ENCODE measurements at regions not wholly inside any gene's neighbourhood (a gene's known extent, or its start where the extent isn't known, plus 50 kb on each side); places are given as distances from the start of the nearest gene placed in this dataset.

DNA sequence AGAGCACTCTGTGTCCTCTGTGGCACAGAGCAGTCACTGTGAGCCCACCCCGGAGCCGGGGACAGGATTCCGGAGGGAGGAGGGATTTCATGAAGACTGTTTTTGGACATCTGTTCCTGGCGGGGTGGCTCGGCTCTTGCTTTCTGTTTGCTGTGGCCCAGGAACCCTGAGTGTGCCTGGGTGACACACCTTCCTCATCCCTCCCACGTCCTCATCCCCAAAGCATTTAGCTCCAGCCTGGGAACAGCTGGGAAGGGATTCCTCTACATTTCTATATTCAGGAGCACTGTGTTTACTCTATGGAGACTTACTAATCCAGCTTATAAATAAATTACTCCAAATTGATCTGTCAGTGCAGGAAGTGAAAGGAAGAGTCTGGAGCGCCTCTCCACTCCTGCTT is 97.8 kb upstream of the UBL3 start:
- H3K9me3 ChIP-seq = no peaks in the 10 kb centered on the region
- H3K36me3 ChIP-seq = no peaks in the 10 kb centered on the region
- H3K27ac ChIP-seq = no peak overlapping the region
- no peak for TF ChIP-seq CTCF (IDR thresholded peaks at IDR 0.05)
- no peak for TF ChIP-seq POLR2AphosphoS5 (IDR thresholded peaks at IDR 0.05)
- TF ChIP-seq EP300 (IDR thresholded peaks at IDR 0.05) = no peak
- no peak for TF ChIP-seq POLR2A (IDR thresholded peaks at IDR 0.05)
- H3K4me1 ChIP-seq = no peaks in the 10 kb centered on the region
- ATAC-seq (ENCODE audit: low FRiP score in 2 of 2) = no peak
- H3K27me3 ChIP-seq = no peaks in the 10 kb centered on the region
- DNase-seq = no peak
- no peak overlapping the region for H3K4me3 ChIP-seq
- WGBS, 2 donors = 71 to 76% methylated on average over 7 of the region's 7 CpGs

- no peak for TF ChIP-seq EP300 (IDR thresholded peaks at IDR 0.05)
- no peak for TF ChIP-seq POLR2A (IDR thresholded peaks at IDR 0.05)
- TF ChIP-seq POLR2AphosphoS5 (IDR thresholded peaks at IDR 0.05) = no peak
- TF ChIP-seq CTCF (IDR thresholded peaks at IDR 0.05) = no peak
- 91 to 95% methylated on average over 11 of the region's 11 CpGs for WGBS, 2 donors
- ATAC-seq (ENCODE audit: low FRiP score in 2 of 2) = no peak
Measured at GRCh38 chr13:29947839-29948238, 97.4 kb upstream of the UBL3 start.

DNA sequence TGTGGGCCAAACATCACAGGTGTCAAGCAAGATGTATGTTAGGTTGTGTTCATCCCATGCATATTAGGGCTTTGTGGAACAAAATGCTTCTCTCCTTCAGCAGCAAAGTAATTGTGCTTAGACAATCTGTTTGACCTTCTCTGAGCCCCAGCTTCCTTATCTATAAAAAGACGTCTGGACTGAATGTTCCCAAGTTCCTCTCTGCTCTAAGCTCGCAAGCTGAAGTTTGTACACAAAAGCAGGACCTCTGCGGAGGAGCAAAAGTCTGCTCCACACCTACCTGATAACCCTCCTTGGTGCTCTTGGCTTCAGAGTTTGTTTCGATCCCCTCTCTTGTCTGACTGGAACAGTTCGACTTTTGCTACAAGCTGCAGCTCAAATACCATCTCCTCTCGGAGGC is 95.7 kb upstream of the UBL3 start:
- DNase-seq = no peak
- Histone ChIP-seq H3K36me3 (no peaks in the 10 kb centered on the region), H3K27ac (no peak overlapping the region), H3K27me3 (no peaks in the 10 kb centered on the region), H3K4me3 (no peak overlapping the region), H3K9me3 (no peaks in the 10 kb centered on the region), H3K4me1 (no peaks in the 10 kb centered on the region)
- TF ChIP-seq CTCF (IDR thresholded peaks at IDR 0.05) = no peak
- TF ChIP-seq POLR2AphosphoS5 (IDR thresholded peaks at IDR 0.05) = no peak
- no peak for TF ChIP-seq POLR2A (IDR thresholded peaks at IDR 0.05)
- TF ChIP-seq EP300 (IDR thresholded peaks at IDR 0.05) = no peak
- 65 to 66% methylated on average over 6 of the region's 6 CpGs for WGBS, 2 donors
- no peak for ATAC-seq (ENCODE audit: low FRiP score in 2 of 2)

More at GRCh38 chr13:29947839-29948238, 97.4 kb upstream of the UBL3 start:
- Histone ChIP-seq H3K27ac (no peak overlapping the region), H3K4me1 (no peaks in the 10 kb centered on the region), H3K4me3 (no peak overlapping the region), H3K9me3 (no peaks in the 10 kb centered on the region), H3K27me3 (no peaks in the 10 kb centered on the region), H3K36me3 (no peaks in the 10 kb centered on the region)
- DNase-seq = no peak

DNA sequence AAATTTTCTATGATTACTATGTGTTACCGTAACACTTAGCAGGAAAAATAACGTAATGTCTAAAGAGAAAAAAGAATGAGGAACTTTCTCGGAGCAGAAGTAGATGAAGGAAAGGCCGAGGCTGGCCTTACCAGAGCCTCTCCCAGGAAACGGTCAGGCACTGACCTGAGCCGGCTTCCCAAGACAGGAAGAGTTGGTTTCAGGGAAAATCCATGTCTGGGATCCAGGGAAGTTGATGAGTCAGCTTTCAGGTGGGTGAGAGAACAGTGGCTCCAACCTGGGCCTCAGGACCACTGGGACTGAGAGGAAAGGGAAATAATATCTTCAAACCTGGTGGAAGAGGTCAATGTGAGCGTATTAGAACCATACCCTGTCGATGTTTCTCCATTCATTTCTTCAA is 93.3 kb upstream of the UBL3 start:
- DNase-seq (no peak), ATAC-seq (ENCODE audit: low FRiP score in 2 of 2) (no peak)
- no peaks in the 10 kb centered on the region for H3K9me3 ChIP-seq
- no peaks in the 10 kb centered on the region for H3K4me1 ChIP-seq
- WGBS, 2 donors = 62 to 68% methylated on average over 8 of the region's 8 CpGs
- TF ChIP-seq POLR2AphosphoS5 (IDR thresholded peaks at IDR 0.05) = no peak
- TF ChIP-seq POLR2A (IDR thresholded peaks at IDR 0.05) = no peak
- TF ChIP-seq EP300 (IDR thresholded peaks at IDR 0.05) = no peak
- TF ChIP-seq CTCF (IDR thresholded peaks at IDR 0.05) = no peak
- no peaks in the 10 kb centered on the region for H3K36me3 ChIP-seq
- H3K27me3 ChIP-seq = no peaks in the 10 kb centered on the region
- H3K4me3 ChIP-seq = no peak overlapping the region
- no peak overlapping the region for H3K27ac ChIP-seq

GRCh38 chr13:29943273-29943672 is 92.9 kb upstream of the UBL3 start:
- H3K27me3 ChIP-seq = no peaks in the 10 kb centered on the region
- H3K4me3 ChIP-seq = no peak overlapping the region
- no peaks in the 10 kb centered on the region for H3K9me3 ChIP-seq
- no peak overlapping the region for H3K27ac ChIP-seq
- WGBS, 2 donors = 42 to 47% methylated on average over 2 of the region's 2 CpGs
- no peak for TF ChIP-seq EP300 (IDR thresholded peaks at IDR 0.05)
- no peak for TF ChIP-seq CTCF (IDR thresholded peaks at IDR 0.05)
- no peak for TF ChIP-seq POLR2AphosphoS5 (IDR thresholded peaks at IDR 0.05)
- TF ChIP-seq POLR2A (IDR thresholded peaks at IDR 0.05) = no peak
- DNase-seq (no peak), ATAC-seq (ENCODE audit: low FRiP score in 2 of 2) (no peak)
- no peaks in the 10 kb centered on the region for H3K36me3 ChIP-seq
- H3K4me1 ChIP-seq = no peaks in the 10 kb centered on the region

Data from upper lobe of left lung (tissue), 6 donors.